Activated CD8-positive, alpha-beta T cell treated with anti-CD3 and anti-CD28 coated beads for 36 hours (primary cell): ENCODE measurements at regions not wholly inside any gene's neighbourhood (a gene's known extent, or its start where the extent isn't known, plus 50 kb on each side); places are given as distances from the start of the nearest gene placed in this dataset.

Source experiments
- ATAC-seq: fragments of 200-7000 bp; cut with Tn5 transposase; one replicate; pipeline ENCODE4 v1.10.0; 2021; ENCODE audit warnings: mild to moderate bottlenecking, moderate library complexity
- CTCF ChIA-PET: fragments of 350-600 bp; sonication (Branson Sonifier 250); formaldehyde crosslinking; loops from one replicate; lab custom pipeline; 2021; ENCODE audit warnings: antibody characterized with exemption; lab: Charles Lee
- POLR2A ChIA-PET: fragments of 350-600 bp; sonication (Branson Sonifier 250); formaldehyde crosslinking; loops from one replicate; lab custom pipeline; 2021; ENCODE audit warnings: antibody characterized with exemption; lab: Charles Lee
- DNase-seq: peaks from one replicate; pipeline ENCODE4 v3.0.0-alpha.2; 2020
- H3K27ac Mint-ChIP-seq: one replicate; pipeline ENCODE4 v1.8.0; 2021; ENCODE audit warnings: mild to moderate bottlenecking, mixed read lengths
- H3K27me3 Mint-ChIP-seq: one replicate; pipeline ENCODE4 v1.8.0; 2021; ENCODE audit warnings: mixed read lengths
- H3K36me3 Mint-ChIP-seq: one replicate; pipeline ENCODE4 v1.8.0; 2021; ENCODE audit warnings: low read depth, mixed read lengths
- H3K4me1 Mint-ChIP-seq: one replicate; pipeline ENCODE4 v1.8.0; 2021; ENCODE audit warnings: low read depth, mixed read lengths
- H3K4me3 Mint-ChIP-seq: one replicate; pipeline ENCODE4 v1.8.0; 2021; ENCODE audit warnings: mild to moderate bottlenecking, moderate library complexity, mixed read lengths
- H3K9me3 Mint-ChIP-seq: one replicate; pipeline ENCODE4 v1.8.0; 2021; ENCODE audit warnings: mixed read lengths
- CTCF ChIP-seq: fragments of 200-600 bp; IDR thresholded peaks from one replicate; pipeline ENCODE4 v1.8.0; 2022; ENCODE audit warnings: antibody characterized with exemption, mild to moderate bottlenecking
- intact Hi-C: fragments of 100-400 bp; cut with micrococcal nuclease; formaldehyde crosslinking; loops from one replicate; pipeline ENCODE4 v1.10.0; 2022

DNA sequence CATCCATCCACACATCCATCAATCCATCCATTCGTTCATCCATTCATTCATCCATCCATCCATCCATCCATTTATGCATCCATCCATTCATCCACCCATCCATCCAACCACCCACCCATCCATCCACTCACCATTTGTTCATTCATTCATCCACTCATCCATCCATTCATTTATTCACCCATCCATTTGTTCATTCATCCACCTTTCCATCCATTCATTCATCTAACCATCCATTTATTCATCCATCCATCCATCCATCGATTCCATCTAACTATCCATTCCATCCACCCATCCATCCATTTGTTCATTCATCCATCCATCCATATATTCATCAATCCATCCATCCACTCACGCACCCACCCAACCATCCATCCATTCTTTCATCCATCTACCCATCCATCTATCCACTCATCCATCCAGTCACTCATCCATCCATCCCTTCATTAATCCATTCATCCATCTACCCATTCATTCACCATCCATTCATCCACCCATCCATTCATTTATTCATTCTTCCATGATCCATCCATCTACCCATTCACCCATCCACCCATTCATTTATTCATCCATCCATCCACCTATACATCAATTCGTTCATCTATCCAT lies 225.0 kb downstream of the TUBA3C start:
- no peak for TF ChIP-seq CTCF
- intact Hi-C loops = no loop called here
- H3K4me1 Mint-ChIP-seq = no peaks in the 10 kb centered on the region
- no peaks in the 10 kb centered on the region for H3K36me3 Mint-ChIP-seq
- CTCF ChIA-PET = no interaction called here
- H3K4me3 Mint-ChIP-seq = no peak overlapping the region
- H3K9me3 Mint-ChIP-seq = peaks cover 19% of the 10 kb centered on the region
- H3K27ac Mint-ChIP-seq = no peak overlapping the region
- no peak for ATAC-seq
- no peaks in the 10 kb centered on the region for H3K27me3 Mint-ChIP-seq
- no peak for DNase-seq
- POLR2A ChIA-PET = no interaction called here

GRCh38 chr13:18954254-18954653 lies 227.4 kb downstream of the TUBA3C start:
- no peak overlapping the region for H3K27ac Mint-ChIP-seq
- CTCF ChIA-PET = no interaction called here
- no peaks in the 10 kb centered on the region for H3K4me1 Mint-ChIP-seq
- H3K4me3 Mint-ChIP-seq = no peak overlapping the region
- intact Hi-C loops = no loop called here
- no peak for TF ChIP-seq CTCF
- H3K36me3 Mint-ChIP-seq = no peaks in the 10 kb centered on the region
- peaks cover 19% of the 10 kb centered on the region for H3K9me3 Mint-ChIP-seq
- no peak for ATAC-seq
- POLR2A ChIA-PET = no interaction called here
- H3K27me3 Mint-ChIP-seq = no peaks in the 10 kb centered on the region
- no peak for DNase-seq

DNA sequence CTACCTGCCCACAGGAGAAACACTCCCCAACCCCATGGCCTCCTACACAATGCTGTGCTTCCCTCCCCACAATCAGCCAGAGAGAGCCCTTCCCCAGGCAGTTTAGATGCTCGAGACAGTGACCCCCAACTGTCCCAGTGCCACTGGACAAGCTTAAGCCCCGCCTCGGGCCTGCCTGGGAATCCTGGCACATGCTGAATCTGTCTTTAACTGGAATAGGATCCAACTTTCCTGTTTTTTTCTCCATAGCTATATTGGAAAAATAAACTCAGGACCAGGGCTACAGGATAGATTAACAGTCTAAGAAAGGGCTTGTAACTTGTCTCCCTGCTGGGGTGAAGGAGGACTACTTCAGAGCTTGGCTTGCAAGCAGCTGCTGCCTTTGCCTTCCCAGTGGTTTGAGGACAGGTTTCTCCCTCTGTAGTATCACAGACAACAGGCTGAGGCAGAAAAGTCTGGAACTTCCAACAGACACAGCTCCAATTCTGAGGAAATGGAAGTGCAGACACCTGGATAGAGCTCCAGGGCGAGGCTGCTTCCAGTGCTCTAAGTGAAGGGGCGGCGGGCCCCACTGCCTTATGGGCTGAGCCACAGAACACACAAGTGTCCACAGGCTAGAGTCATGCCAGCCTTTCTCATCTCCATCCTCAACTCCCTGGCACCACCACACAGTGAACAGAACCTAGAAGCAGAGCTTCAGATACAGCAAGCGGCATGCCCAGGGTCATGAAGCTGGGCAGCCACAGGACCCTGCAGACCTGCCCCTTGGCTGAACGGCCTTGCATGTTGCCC lies 228.3 kb downstream of the TUBA3C start:
- ChIA-PET CTCF (no interaction called here), POLR2A (no interaction called here)
- no peaks in the 10 kb centered on the region for H3K4me1 Mint-ChIP-seq
- TF ChIP-seq CTCF = no peak
- no peak for DNase-seq
- H3K27ac Mint-ChIP-seq = no peak overlapping the region
- intact Hi-C loops = no loop called here
- H3K9me3 Mint-ChIP-seq = peaks cover 19% of the 10 kb centered on the region
- H3K36me3 Mint-ChIP-seq = no peaks in the 10 kb centered on the region
- no peak for ATAC-seq
- no peaks in the 10 kb centered on the region for H3K27me3 Mint-ChIP-seq
- H3K4me3 Mint-ChIP-seq = no peak overlapping the region

DNA sequence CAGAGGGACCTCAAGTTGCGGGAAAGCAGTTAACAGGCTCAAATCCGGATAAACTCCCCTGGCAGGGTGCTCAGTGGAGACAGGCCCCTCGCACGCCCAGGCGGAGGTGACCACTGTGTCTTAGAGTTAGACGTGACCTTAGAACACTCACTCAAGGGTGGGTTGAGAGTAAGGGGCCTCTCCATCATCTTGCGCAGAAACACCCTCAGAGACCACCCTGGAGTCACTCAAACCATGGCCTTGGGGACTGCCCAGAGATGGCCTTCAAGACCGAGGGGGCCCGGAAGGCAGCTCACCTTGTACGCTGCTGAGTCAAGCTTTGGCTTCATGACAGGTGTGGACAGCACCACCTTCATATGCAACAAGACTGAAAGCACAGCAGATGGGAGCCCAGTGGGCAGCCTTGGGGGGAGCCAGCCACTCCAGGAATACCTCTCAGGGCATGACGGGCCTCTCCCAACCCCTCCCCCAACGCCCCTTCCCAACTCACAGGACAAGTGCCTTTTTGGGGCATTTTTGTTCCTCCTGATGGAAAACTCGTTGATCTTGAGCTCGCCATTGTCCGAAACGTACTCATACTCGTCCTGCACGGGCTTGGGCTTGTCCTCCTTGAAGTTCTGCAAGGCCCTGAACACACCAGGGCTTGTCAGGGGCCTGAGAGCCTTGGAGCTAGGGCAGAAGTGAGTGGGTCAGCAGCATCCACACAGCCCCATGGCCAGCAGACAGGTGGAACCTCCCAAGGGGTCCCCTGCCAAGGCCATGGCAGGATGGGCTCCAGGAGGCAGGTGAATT lies 229.2 kb downstream of the TUBA3C start:
- Mint-ChIP-seq H3K27ac (no peak overlapping the region), H3K9me3 (peaks cover 17% of the 10 kb centered on the region), H3K36me3 (no peaks in the 10 kb centered on the region), H3K4me1 (no peaks in the 10 kb centered on the region), H3K4me3 (no peak overlapping the region), H3K27me3 (no peaks in the 10 kb centered on the region)
- POLR2A ChIA-PET = no interaction called here
- ATAC-seq (no peak), DNase-seq (no peak)
- CTCF ChIA-PET = no interaction called here
- intact Hi-C loops = no loop called here
- TF ChIP-seq CTCF = no peak

GRCh38 chr13:18951412-18951811 lies 230.2 kb downstream of the TUBA3C start:
- ChIA-PET POLR2A (no interaction called here), CTCF (no interaction called here)
- no peak overlapping the region for H3K27ac Mint-ChIP-seq
- DNase-seq (no peak), ATAC-seq (no peak)
- TF ChIP-seq CTCF = no peak
- no peaks in the 10 kb centered on the region for H3K4me1 Mint-ChIP-seq
- intact Hi-C loops = no loop called here
- H3K4me3 Mint-ChIP-seq = no peak overlapping the region
- H3K27me3 Mint-ChIP-seq = no peaks in the 10 kb centered on the region
- H3K9me3 Mint-ChIP-seq = peaks cover 7% of the 10 kb centered on the region
- H3K36me3 Mint-ChIP-seq = no peaks in the 10 kb centered on the region
